Psoas muscle (tissue), 7 donors: ENCODE measurements at regions not wholly inside any gene's neighbourhood (a gene's known extent, or its start where the extent isn't known, plus 50 kb on each side); places are given as distances from the start of the nearest gene placed in this dataset.

Experiments used
- ATAC-seq, 4 donors: fragments of 200-7000 bp; cut with Tn5 transposase; one replicate each; pipeline ENCODE4 v1.9.1; 2020; ENCODE audit warnings: moderate library complexity in 3 of 4, mild to moderate bottlenecking in 2 of 4
- DNase-seq, 2 donors: peaks; one replicate each; pipeline ENCODE4 v3.0.0-alpha.2; 2020
- H3K27ac ChIP-seq: fragments of 200-600 bp; one replicate; pipeline ENCODE4 v1.8.0; 2022
- H3K27me3 ChIP-seq, 3 donors: fragments of 200-600 bp in 1 of 3; one replicate each; pipeline versions ENCODE4 v1.6.1 to v1.8.0; 2013 to 2022; ENCODE audit warnings: low read length in 2 of 3, mild to moderate bottlenecking in 2 of 3, moderate library complexity in 1 of 3; ENCODE audit not compliant: insufficient read depth in 3 of 3
- H3K36me3 ChIP-seq, 2 donors: fragments of 200-600 bp in 1 of 2; one replicate each; pipeline versions ENCODE4 v1.6.1 to v1.8.0; 2013 to 2022; ENCODE audit warnings: low read depth in 1 of 2, mild to moderate bottlenecking in 1 of 2, moderate library complexity in 1 of 2; ENCODE audit not compliant: insufficient read depth in 1 of 2
- H3K4me1 ChIP-seq: fragments of 200-600 bp; one replicate; pipeline ENCODE4 v1.8.0; 2022
- H3K4me3 ChIP-seq: fragments of 200-600 bp; one replicate; pipeline ENCODE4 v1.8.0; 2022; ENCODE audit warnings: mild to moderate bottlenecking
- H3K9me3 ChIP-seq: fragments of 200-600 bp; one replicate; pipeline ENCODE4 v1.8.0; 2022
- WGBS, 3 donors: extraction: QIAGEN DNeasy Blood & Tissue Kit; methylation state at CpG; one replicate each; pipeline versions ENCODE4 v1.1.6 to v1.1.7; 2013; 5-methylcytosine and 5-hydroxymethylcytosine counted together
- intact Hi-C, 2 donors: fragments of 100-400 bp; cut with DNase I; formaldehyde crosslinking; loops; one replicate each; pipeline versions ENCODE4 v1.11.0 to v1.14.2; 2022
- TF ChIP-seq, protein P1 (sequence below): fragments of 200-600 bp; IDR thresholded peaks from one replicate; pipeline ENCODE4 v1.8.0; 2022; ENCODE audit warnings: antibody characterized with exemption
- donor health status: healthy with polysubstance abuse.
- donor health status: DM: no; HTN: no; CAD: no; lungs with moderate emphysema.
- donor health status: Bipolar disorder and iron deficiency.
- donor health status: healthy.
- donor health status: DM: yes; HTN: yes; CAD: no.
- donor health status: DM: no; HTN: no; CAD: no.
- donor health status: DM: yes; HTN: yes; CAD: no.

DNA sequence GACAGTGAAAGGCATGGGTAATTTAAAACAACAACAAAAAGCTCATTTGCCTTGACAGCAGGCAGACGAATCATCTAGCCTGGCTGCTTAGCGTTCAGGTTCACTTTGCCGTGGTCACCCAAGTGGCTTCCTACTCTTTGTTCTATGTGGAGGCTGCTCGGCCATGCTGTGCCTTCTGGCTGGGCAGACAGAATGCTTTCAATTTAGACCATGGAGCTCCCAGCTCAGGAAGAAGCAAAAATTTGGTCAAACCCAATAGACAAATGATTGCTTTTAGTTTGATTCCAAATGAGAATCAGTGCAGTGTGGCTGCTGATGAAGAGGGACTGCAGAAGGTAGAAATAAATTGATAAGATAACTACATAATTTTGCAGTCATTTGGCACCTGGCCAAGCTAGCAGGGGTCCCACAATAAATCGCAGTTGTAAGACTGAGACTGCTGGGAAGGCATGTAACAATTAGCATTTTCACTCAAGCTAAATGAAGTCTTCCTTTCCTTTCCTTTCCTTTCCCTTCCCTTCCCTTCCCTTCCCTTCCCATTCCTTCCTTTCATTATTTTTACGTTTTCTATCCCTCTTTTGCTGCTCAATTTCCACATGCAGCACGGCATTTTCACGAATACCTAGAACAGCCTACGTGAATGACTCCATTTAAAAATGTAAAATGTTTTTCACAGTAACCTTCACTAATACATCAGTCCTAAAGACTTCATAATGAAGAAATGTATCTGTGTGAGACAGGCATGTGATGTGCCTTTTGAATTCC is 360.4 kb upstream of the TGFBR2 start:
- DNase-seq = no peak
- intact Hi-C loops = no loop called here
- ATAC-seq = no peak
- TF ChIP-seq, protein P1, sequence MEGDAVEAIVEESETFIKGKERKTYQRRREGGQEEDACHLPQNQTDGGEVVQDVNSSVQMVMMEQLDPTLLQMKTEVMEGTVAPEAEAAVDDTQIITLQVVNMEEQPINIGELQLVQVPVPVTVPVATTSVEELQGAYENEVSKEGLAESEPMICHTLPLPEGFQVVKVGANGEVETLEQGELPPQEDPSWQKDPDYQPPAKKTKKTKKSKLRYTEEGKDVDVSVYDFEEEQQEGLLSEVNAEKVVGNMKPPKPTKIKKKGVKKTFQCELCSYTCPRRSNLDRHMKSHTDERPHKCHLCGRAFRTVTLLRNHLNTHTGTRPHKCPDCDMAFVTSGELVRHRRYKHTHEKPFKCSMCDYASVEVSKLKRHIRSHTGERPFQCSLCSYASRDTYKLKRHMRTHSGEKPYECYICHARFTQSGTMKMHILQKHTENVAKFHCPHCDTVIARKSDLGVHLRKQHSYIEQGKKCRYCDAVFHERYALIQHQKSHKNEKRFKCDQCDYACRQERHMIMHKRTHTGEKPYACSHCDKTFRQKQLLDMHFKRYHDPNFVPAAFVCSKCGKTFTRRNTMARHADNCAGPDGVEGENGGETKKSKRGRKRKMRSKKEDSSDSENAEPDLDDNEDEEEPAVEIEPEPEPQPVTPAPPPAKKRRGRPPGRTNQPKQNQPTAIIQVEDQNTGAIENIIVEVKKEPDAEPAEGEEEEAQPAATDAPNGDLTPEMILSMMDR = no peak
- Histone ChIP-seq H3K4me1 (no peaks in the 10 kb centered on the region), H3K36me3 (no peaks in the 10 kb centered on the region), H3K27ac (no peak overlapping the region), H3K27me3 (no peaks in the 10 kb centered on the region), H3K4me3 (no peak overlapping the region), H3K9me3 (no peaks in the 10 kb centered on the region)
- 77 to 85% (median 81%) methylated on average over 9 of the region's 9 CpGs for WGBS, 3 donors

DNA sequence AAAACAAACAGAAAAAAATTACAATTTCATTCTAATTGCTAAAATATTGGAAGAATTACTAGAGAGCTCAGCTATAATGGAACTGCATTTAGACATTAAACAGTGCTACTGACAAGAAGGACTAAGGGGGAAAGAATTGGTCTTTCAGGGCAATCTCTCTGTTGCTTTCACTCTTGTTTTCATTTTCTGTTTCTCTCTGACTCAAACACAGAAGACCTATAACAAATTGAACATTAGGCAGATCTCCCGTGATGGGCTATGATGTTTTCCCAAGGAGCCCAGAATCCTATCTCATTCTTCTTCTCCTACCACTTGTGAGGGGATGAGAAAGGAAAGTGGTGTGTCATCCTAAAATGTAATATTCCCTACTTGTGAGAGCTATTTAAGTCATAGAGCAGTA is 358.0 kb upstream of the TGFBR2 start:
- Histone ChIP-seq H3K27ac (no peak overlapping the region), H3K9me3 (no peaks in the 10 kb centered on the region), H3K4me1 (no peaks in the 10 kb centered on the region), H3K4me3 (no peak overlapping the region), H3K36me3 (no peaks in the 10 kb centered on the region), H3K27me3 (no peaks in the 10 kb centered on the region)
- ATAC-seq (no peak), DNase-seq (no peak)
- TF ChIP-seq, protein P1 = no peak
- intact Hi-C loops = no loop called here
- WGBS, 3 donors = 44 to 78% (median 52%) methylated on average over 1 of the region's 1 CpG

DNA sequence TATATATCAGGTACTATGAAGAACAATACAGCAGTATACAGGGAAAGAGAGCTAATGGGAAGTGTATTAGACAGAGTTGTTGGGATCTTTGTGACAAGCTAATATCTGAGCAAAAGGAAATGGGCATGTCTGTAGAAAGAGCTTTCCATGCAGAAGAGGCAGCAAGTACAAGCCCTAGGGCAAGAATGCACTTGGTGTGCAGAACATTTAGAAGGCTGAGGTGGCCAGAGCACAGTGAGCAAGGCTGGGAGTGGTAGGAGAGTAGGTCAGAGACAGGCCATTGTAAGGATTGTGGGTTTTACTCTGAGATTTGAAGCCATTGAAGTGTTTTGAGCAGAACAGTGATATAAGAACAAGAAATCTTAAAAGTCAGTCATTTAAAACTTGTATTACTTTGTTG is 353.9 kb upstream of the TGFBR2 start:
- TF ChIP-seq, protein P1 = no peak
- Histone ChIP-seq H3K27ac (no peak overlapping the region), H3K27me3 (no peaks in the 10 kb centered on the region), H3K36me3 (no peaks in the 10 kb centered on the region), H3K4me1 (no peaks in the 10 kb centered on the region), H3K9me3 (no peaks in the 10 kb centered on the region), H3K4me3 (no peak overlapping the region)
- no peak for DNase-seq
- ATAC-seq = no peak
- intact Hi-C loops = no loop called here

DNA sequence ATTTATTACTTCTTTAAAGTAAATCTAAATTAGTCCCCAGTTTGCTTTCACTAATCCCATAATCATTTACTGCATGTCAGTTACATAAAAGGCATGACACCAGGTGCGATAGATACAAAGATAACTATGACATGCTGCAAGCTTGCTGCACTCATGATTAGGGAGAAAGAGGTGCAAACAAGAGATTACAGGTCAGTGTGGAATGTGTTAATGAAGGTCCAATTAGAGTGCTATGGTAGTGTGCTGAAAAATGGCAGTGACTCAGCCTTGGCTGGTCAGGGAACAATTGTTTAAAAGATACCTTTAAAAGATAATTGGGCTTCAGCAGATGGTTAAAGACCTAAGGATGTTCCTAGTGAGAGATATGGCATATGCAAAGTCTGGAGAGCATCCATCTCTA is 352.6 kb upstream of the TGFBR2 start:
- intact Hi-C loops = no loop called here
- Histone ChIP-seq H3K27me3 (no peaks in the 10 kb centered on the region), H3K9me3 (no peaks in the 10 kb centered on the region), H3K4me1 (no peaks in the 10 kb centered on the region), H3K4me3 (no peak overlapping the region), H3K36me3 (no peaks in the 10 kb centered on the region), H3K27ac (no peak overlapping the region)
- ATAC-seq (no peak), DNase-seq (no peak)
- WGBS, 3 donors = 91 to 96% (median 94%) methylated on average over 1 of the region's 1 CpG
- TF ChIP-seq, protein P1 = no peak

DNA sequence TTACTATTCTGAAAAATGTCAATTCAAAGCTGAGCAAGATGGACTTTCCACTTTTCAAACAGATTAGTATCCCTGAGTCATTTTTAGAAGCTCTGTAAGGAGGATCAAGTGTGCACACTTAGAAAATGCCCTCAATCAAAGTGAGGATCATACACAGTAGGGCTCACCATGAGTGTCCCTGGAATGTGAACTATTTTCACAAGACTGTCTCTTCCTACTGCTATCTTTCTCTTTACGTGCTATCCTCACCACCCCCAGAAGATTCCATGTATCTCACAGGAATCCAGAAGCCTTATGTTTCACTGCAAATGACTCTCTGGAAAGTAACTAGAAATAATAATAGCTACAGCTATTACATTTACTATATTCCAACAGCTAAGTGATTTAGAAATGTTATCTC is 349.9 kb upstream of the TGFBR2 start:
- intact Hi-C loops = no loop called here
- TF ChIP-seq, protein P1 = no peak
- H3K9me3 ChIP-seq = no peaks in the 10 kb centered on the region

More for the DNA sequence above, 349.9 kb upstream of the TGFBR2 start:
- 65 to 93% (median 76%) methylated on average over 1 of the region's 1 CpG for WGBS, 3 donors
- Histone ChIP-seq H3K36me3 (no peaks in the 10 kb centered on the region), H3K4me3 (no peak overlapping the region), H3K4me1 (no peaks in the 10 kb centered on the region), H3K27ac (no peak overlapping the region), H3K27me3 (no peaks in the 10 kb centered on the region)
- ATAC-seq (no peak), DNase-seq (no peak)
